ENCODE measurements at regions not wholly inside any gene's neighbourhood (a gene's known extent, or its start where the extent isn't known, plus 50 kb on each side); places are given as distances from the start of the nearest gene placed in this dataset.

GRCh38 chr2:194954218-194954617, 702.8 kb upstream of the SLC39A10 start:
- no peak for DNase-seq (ENCODE audit: low spot score in 2 of 2)
- 54 to 61% methylated on average over 2 of the region's 2 CpGs for WGBS, 2 donors
- no peak for TF ChIP-seq CTCF (IDR thresholded peaks at IDR 0.05)
- no peak for TF ChIP-seq POLR2A (IDR thresholded peaks at IDR 0.05)
- H3K4me3 ChIP-seq (ENCODE audit: low read depth, poor library complexity, severe bottlenecking): no peak overlapping the region
- intact Hi-C loops (cut with DNase I; ENCODE audit: low total_unique reads): no loop called here

GRCh38 chr2:194946826-194947225, 710.2 kb upstream of the SLC39A10 start:
- TF ChIP-seq CTCF (IDR thresholded peaks at IDR 0.05) (no peak), POLR2A (IDR thresholded peaks at IDR 0.05) (no peak)
- DNase-seq (ENCODE audit: low spot score in 2 of 2): no peak
- no peak overlapping the region for H3K4me3 ChIP-seq (ENCODE audit: low read depth, poor library complexity, severe bottlenecking)
- 49 to 55% methylated on average over 1 of the region's 1 CpG for WGBS, 2 donors
- intact Hi-C loops (cut with DNase I; ENCODE audit: low total_unique reads): no loop called here

- H3K4me3 ChIP-seq (ENCODE audit: low read depth, poor library complexity, severe bottlenecking): no peak overlapping the region
- 75 to 77% methylated on average over 2 of the region's 2 CpGs for WGBS, 2 donors
- intact Hi-C loops (cut with DNase I; ENCODE audit: low total_unique reads): no loop called here
- TF ChIP-seq POLR2A (IDR thresholded peaks at IDR 0.05) (no peak), CTCF (IDR thresholded peaks at IDR 0.05) (no peak)
- DNase-seq (ENCODE audit: low spot score in 2 of 2): no peak
Measured at GRCh38 chr2:194938066-194938465, 719.0 kb upstream of the SLC39A10 start.

- WGBS, 2 donors: 90 to 91% methylated on average over 7 of the region's 7 CpGs
- no peak overlapping the region for H3K4me3 ChIP-seq (ENCODE audit: low read depth, poor library complexity, severe bottlenecking)
- no peak for DNase-seq (ENCODE audit: low spot score in 2 of 2)
- TF ChIP-seq CTCF (IDR thresholded peaks at IDR 0.05): no peak
- no peak for TF ChIP-seq POLR2A (IDR thresholded peaks at IDR 0.05)
- intact Hi-C loops (cut with DNase I; ENCODE audit: low total_unique reads): no loop called here
Measured at GRCh38 chr2:194927489-194927888, 729.5 kb upstream of the SLC39A10 start.

GRCh38 chr2:194926873-194927272, 730.2 kb upstream of the SLC39A10 start:
- intact Hi-C loops (cut with DNase I; ENCODE audit: low total_unique reads): no loop called here
- H3K4me3 ChIP-seq (ENCODE audit: low read depth, poor library complexity, severe bottlenecking): no peak overlapping the region
- TF ChIP-seq POLR2A (IDR thresholded peaks at IDR 0.05): no peak
- TF ChIP-seq CTCF (IDR thresholded peaks at IDR 0.05): no peak
- DNase-seq (ENCODE audit: low spot score in 2 of 2): no peak
- WGBS, 2 donors: 65 to 83% methylated on average over 1 of the region's 1 CpG

GRCh38 chr2:194925742-194926141, 731.3 kb upstream of the SLC39A10 start:
- intact Hi-C loops (cut with DNase I; ENCODE audit: low total_unique reads): no loop called here
- 87 to 88% methylated on average over 4 of the region's 4 CpGs for WGBS, 2 donors
- no peak overlapping the region for H3K4me3 ChIP-seq (ENCODE audit: low read depth, poor library complexity, severe bottlenecking)
- no peak for DNase-seq (ENCODE audit: low spot score in 2 of 2)
- TF ChIP-seq POLR2A (IDR thresholded peaks at IDR 0.05): no peak
- no peak for TF ChIP-seq CTCF (IDR thresholded peaks at IDR 0.05)

Data from lower leg skin (tissue), 4 donors.